HL-60 (cell line): ENCODE measurements at regions not wholly inside any gene's neighbourhood (a gene's known extent, or its start where the extent isn't known, plus 50 kb on each side); places are given as distances from the start of the nearest gene placed in this dataset.

ENCODE experiments used
- DNase-seq, 2 experiments: peaks; one replicate each; pipeline ENCODE4 v3.0.0-alpha.2; 2010 to 2020; ENCODE audit warnings: low read depth in 1 of 2, low spot score in 1 of 2
- H3K27ac ChIP-seq: fragments of 250-450 bp; sonication (Bioruptor Pico); replicated peaks from 2 replicates; pipeline ENCODE4 v1.5.1; 2020; ENCODE audit warnings: mild to moderate bottlenecking, moderate library complexity
- H3K27me3 ChIP-seq: fragments of 250-450 bp; sonication (Bioruptor Pico); 2 replicates; pipeline ENCODE4 v1.5.1; 2021; ENCODE audit warnings: mild to moderate bottlenecking, moderate library complexity; ENCODE audit not compliant: insufficient read depth, poor library complexity, severe bottlenecking
- H3K4me3 ChIP-seq: replicated peaks from 2 replicates; pipeline ENCODE4 v1.5.1; 2011; ENCODE audit warnings: mild to moderate bottlenecking, control low read depth, low read length; ENCODE audit not compliant: insufficient read depth
- CTCF ChIP-seq: IDR thresholded peaks from one replicate; pipeline ENCODE4 v1.5.1; 2011; ENCODE audit warnings: low read length, control low read depth, inconsistent platforms; ENCODE audit not compliant: insufficient read depth
- GABPA ChIP-seq: IDR thresholded peaks from 2 replicates; pipeline ENCODE4 v1.6.1; 2012; ENCODE audit warnings: low read depth
- POLR2AphosphoS5 ChIP-seq: IDR thresholded peaks from 2 replicates; pipeline ENCODE4 v1.6.1; 2012; ENCODE audit warnings: low read depth
- REST ChIP-seq: IDR thresholded peaks from 2 replicates; pipeline ENCODE4 v1.6.1; 2012; ENCODE audit warnings: low read depth; ENCODE audit not compliant: insufficient replicate concordance
- SPI1 ChIP-seq: IDR thresholded peaks from 2 replicates; pipeline ENCODE4 v1.6.1; 2012; ENCODE audit warnings: low read depth, mild to moderate bottlenecking, borderline replicate concordance

GRCh38 chr14:60356386-60356785 lies 107.4 kb downstream of the PPM1A start:
- DNase-seq, result no peak
- TF ChIP-seq GABPA (no peak), REST (no peak), SPI1 (no peak), CTCF (no peak), POLR2AphosphoS5 (no peak)
- Histone ChIP-seq H3K27ac (no peak overlapping the region), H3K27me3 (no peaks in the 10 kb centered on the region), H3K4me3 (no peak overlapping the region)

GRCh38 chr14:60356906-60357550 lies 108.0 kb downstream of the PPM1A start:
- Histone ChIP-seq H3K4me3 (no peak overlapping the region), H3K27me3 (no peaks in the 10 kb centered on the region), H3K27ac (no peak overlapping the region)
- no peak for DNase-seq
- TF ChIP-seq CTCF (no peak), SPI1 (no peak), GABPA (no peak), REST (no peak), POLR2AphosphoS5 (no peak)

- no peak for TF ChIP-seq POLR2AphosphoS5
- TF ChIP-seq SPI1, result no peak
- TF ChIP-seq CTCF, result no peak
- TF ChIP-seq REST, result no peak
- no peak for TF ChIP-seq GABPA
- Histone ChIP-seq H3K27me3 (no peaks in the 10 kb centered on the region), H3K27ac (no peak overlapping the region), H3K4me3 (no peak overlapping the region)
- no peak for DNase-seq
Observed at GRCh38 chr14:60357551-60358149, 108.6 kb downstream of the PPM1A start.
